ENCODE measurements at regions not wholly inside any gene's neighbourhood (a gene's known extent, or its start where the extent isn't known, plus 50 kb on each side); places are given as distances from the start of the nearest gene placed in this dataset.

DNA sequence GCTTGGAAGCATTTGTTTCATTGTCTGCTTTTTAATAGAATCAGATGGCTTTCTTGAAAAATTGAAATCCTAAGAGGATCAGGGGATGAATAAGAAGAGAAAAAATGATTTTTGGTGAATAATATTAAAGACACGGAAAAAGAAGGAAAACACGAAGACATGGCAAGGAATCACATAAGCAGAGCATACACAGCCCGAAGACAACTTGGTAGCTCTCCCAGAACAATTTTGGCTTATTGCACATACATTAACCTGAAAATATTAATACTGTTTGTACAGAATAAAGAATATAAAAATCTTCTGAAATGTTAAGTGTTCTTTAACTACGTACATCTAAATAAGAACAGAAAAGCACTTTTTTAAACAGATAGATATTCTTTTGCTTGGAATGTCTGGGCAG lies 150.0 kb downstream of the SHOX2 start:
- H3K79me1 ChIP-seq (ENCODE audit: insufficient read depth, low read depth, low read length, poor library complexity, severe bottlenecking): no peaks in the 10 kb centered on the region
- no peak overlapping the region for H2AK5ac ChIP-seq (ENCODE audit: insufficient read length, low read length)
- no peak overlapping the region for H3K23ac ChIP-seq (ENCODE audit: insufficient read length, low read depth, low read length)
- WGBS (ENCODE audit: extremely low coverage, insufficient read length, low lambda C conversion rate): 100% methylated on average over 2 of the region's 4 CpGs
- Mint-ChIP-seq H3K27ac (no peak overlapping the region), H3K4me1 (peaks cover 5 to 7% of the 10 kb centered on the region in 2 experiments), H3K9me3 (peaks cover 0 to 3% of the 10 kb centered on the region in 2 experiments; a peak in 1 of 5 replicates), H3K4me3 (no peak overlapping the region), H3K27me3 (ENCODE audit: low read depth) (no peaks in the 10 kb centered on the region), H3K36me3 (ENCODE audit: insufficient read depth in 1 of 3, low read depth in 3 of 3) (no peaks in the 10 kb centered on the region)
- no peak overlapping the region for H3K4ac ChIP-seq (ENCODE audit: low read depth, low read length)
- no peak overlapping the region for H2BK15ac ChIP-seq (ENCODE audit: low read depth, low read length)
- H2BK12ac ChIP-seq (ENCODE audit: insufficient read length, low read depth, low read length): no peak overlapping the region
- no peaks in the 10 kb centered on the region for H3K79me2 ChIP-seq (ENCODE audit: insufficient read depth, low read length)
- no peak overlapping the region for H2BK5ac ChIP-seq (ENCODE audit: insufficient read length, low read length)
- no peak overlapping the region for H4K5ac ChIP-seq (ENCODE audit: insufficient read length, low read depth, low read length)
- no peaks in the 10 kb centered on the region for H3K4me1 ChIP-seq (ENCODE audit: insufficient read depth, low read length)
- H3K9ac ChIP-seq (ENCODE audit: extremely low read depth, insufficient read length, low read length): no peak overlapping the region
- no peak overlapping the region for H3K4me2 ChIP-seq (ENCODE audit: insufficient read depth, insufficient read length, low read length)
- H3K23me2 ChIP-seq (ENCODE audit: insufficient read length, low read depth, low read length, poor library complexity, severe bottlenecking): no peaks in the 10 kb centered on the region
- H2AFZ ChIP-seq (ENCODE audit: low read length): no peak overlapping the region
- no peak overlapping the region for H3K56ac ChIP-seq (ENCODE audit: insufficient read length, low read depth, low read length)
- H3K14ac ChIP-seq (ENCODE audit: insufficient read depth, low read length): no peak overlapping the region
- H3K27ac ChIP-seq (ENCODE audit: insufficient read length, low read depth, low read length): no peak overlapping the region
- DNase-seq: no peak
- H2BK20ac ChIP-seq (ENCODE audit: low read depth, low read length, poor library complexity, severe bottlenecking): no peak overlapping the region
- H2BK120ac ChIP-seq (ENCODE audit: low read depth, low read length, poor library complexity, severe bottlenecking): no peak overlapping the region
- H4K91ac ChIP-seq (ENCODE audit: insufficient read length, low read depth, low read length): no peak overlapping the region
- H3K9me3 ChIP-seq (ENCODE audit: control insufficient read depth, low read depth, low read length): no peaks in the 10 kb centered on the region
- TF ChIP-seq, protein P1, sequence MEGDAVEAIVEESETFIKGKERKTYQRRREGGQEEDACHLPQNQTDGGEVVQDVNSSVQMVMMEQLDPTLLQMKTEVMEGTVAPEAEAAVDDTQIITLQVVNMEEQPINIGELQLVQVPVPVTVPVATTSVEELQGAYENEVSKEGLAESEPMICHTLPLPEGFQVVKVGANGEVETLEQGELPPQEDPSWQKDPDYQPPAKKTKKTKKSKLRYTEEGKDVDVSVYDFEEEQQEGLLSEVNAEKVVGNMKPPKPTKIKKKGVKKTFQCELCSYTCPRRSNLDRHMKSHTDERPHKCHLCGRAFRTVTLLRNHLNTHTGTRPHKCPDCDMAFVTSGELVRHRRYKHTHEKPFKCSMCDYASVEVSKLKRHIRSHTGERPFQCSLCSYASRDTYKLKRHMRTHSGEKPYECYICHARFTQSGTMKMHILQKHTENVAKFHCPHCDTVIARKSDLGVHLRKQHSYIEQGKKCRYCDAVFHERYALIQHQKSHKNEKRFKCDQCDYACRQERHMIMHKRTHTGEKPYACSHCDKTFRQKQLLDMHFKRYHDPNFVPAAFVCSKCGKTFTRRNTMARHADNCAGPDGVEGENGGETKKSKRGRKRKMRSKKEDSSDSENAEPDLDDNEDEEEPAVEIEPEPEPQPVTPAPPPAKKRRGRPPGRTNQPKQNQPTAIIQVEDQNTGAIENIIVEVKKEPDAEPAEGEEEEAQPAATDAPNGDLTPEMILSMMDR (conservative IDR thresholded peaks at IDR 0.05): no peak
- no peak overlapping the region for H4K8ac ChIP-seq (replicated peaks; ENCODE audit: insufficient read length, low read depth, low read length)
- H3K18ac ChIP-seq (ENCODE audit: insufficient read length, low read depth, low read length): no peak overlapping the region
- no peaks in the 10 kb centered on the region for H3K27me3 ChIP-seq (ENCODE audit: insufficient read depth, low read length)
- no peak overlapping the region for H3T11ph ChIP-seq (ENCODE audit: low read length)
- H4K20me1 ChIP-seq (ENCODE audit: control insufficient read depth, insufficient read depth, insufficient read length): no peaks in the 10 kb centered on the region

All from H9 (cell line).